Keratinocyte (primary cell): ENCODE measurements at regions not wholly inside any gene's neighbourhood (a gene's known extent, or its start where the extent isn't known, plus 50 kb on each side); places are given as distances from the start of the nearest gene placed in this dataset.

ENCODE experiments used
- DNase-seq: peaks from one replicate; pipeline ENCODE4 v3.0.0-alpha.2; 2011; ENCODE audit warnings: low read depth, missing footprints, low spot score
- FAIRE-seq: peaks from 2 replicates; lab custom pipeline; 2011; peaks lifted over from hg19 to GRCh38; lab: Jason Lieb, UNC
- H2AFZ ChIP-seq: 2 replicates; pipeline ENCODE4 v1.6.0; 2012; ENCODE audit warnings: low read length, control low read depth, inconsistent platforms; ENCODE audit not compliant: control insufficient read depth
- H3K27ac ChIP-seq: 2 replicates; pipeline ENCODE4 v1.5.1; 2011; ENCODE audit warnings: low read length; ENCODE audit not compliant: control insufficient read depth, insufficient read depth
- H3K27me3 ChIP-seq: 3 replicates; pipeline ENCODE4 v1.6.0; 2011; ENCODE audit warnings: low read length; ENCODE audit not compliant: control insufficient read depth, insufficient read depth; ENCODE audit errors: extremely low read depth
- H3K36me3 ChIP-seq, 2 experiments: 2 replicates in 1 of 2; 3 replicates in 1 of 2; pipeline ENCODE4 v1.5.1; 2011; ENCODE audit warnings: low read length in 2 of 2, mild to moderate bottlenecking in 1 of 2; ENCODE audit not compliant: control insufficient read depth in 2 of 2, insufficient read depth in 2 of 2; ENCODE audit errors: extremely low read depth in 1 of 2
- H3K4me1 ChIP-seq: 3 replicates; pipeline ENCODE4 v1.5.1; 2011; ENCODE audit warnings: low read length; ENCODE audit not compliant: control insufficient read depth, insufficient read depth; ENCODE audit errors: extremely low read depth
- H3K4me2 ChIP-seq: 3 replicates; pipeline ENCODE4 v1.6.0; 2011; ENCODE audit warnings: low read depth, low read length; ENCODE audit not compliant: control insufficient read depth, insufficient read depth; ENCODE audit errors: extremely low read depth
- H3K4me3 ChIP-seq, 3 experiments: fragments of 200-600 bp in 1 of 3; sonication (generic) in 1 of 3; 2 replicates in 2 of 3; 3 replicates in 1 of 3; pipeline ENCODE4 v1.5.1; 2011 to 2016; ENCODE audit warnings: low read length in 3 of 3, mild to moderate bottlenecking in 3 of 3, control low read depth in 2 of 3, inconsistent platforms in 1 of 3, low read depth in 1 of 3, mixed read lengths in 1 of 3, mixed run types in 1 of 3, moderate library complexity in 1 of 3; ENCODE audit not compliant: control insufficient read depth in 2 of 3, insufficient read depth in 2 of 3; ENCODE audit errors: extremely low read depth in 1 of 3
- H3K79me2 ChIP-seq: 2 replicates; pipeline ENCODE4 v1.6.0; 2012; ENCODE audit warnings: low read length; ENCODE audit not compliant: control insufficient read depth, insufficient read depth
- H3K9ac ChIP-seq: 3 replicates; pipeline ENCODE4 v1.6.0; 2011; ENCODE audit warnings: low read length; ENCODE audit not compliant: control insufficient read depth, insufficient read depth; ENCODE audit errors: extremely low read depth
- H3K9me1 ChIP-seq: 3 replicates; pipeline ENCODE4 v1.6.0; 2011; ENCODE audit warnings: low read length; ENCODE audit not compliant: control insufficient read depth, insufficient read depth; ENCODE audit errors: extremely low read depth
- H3K9me3 ChIP-seq: 2 replicates; pipeline ENCODE4 v1.5.1; 2012; ENCODE audit warnings: low read depth, low read length; ENCODE audit not compliant: control insufficient read depth
- H4K20me1 ChIP-seq: 3 replicates; pipeline ENCODE4 v1.6.0; 2011; ENCODE audit warnings: low read length; ENCODE audit not compliant: control insufficient read depth, insufficient read depth; ENCODE audit errors: extremely low read depth
- EZH2 ChIP-seq: IDR thresholded peaks from one replicate; pipeline ENCODE4 v1.6.1; 2012; ENCODE audit warnings: inconsistent platforms, mild to moderate bottlenecking, low read length, moderate library complexity
- dilution Hi-C: fragments of 300-500 bp; cut with MboI; formaldehyde crosslinking; loops from one replicate; pipeline ENCODE4 v1.7.0; 2020; ENCODE audit warnings: low sequenced_read_pairs; ENCODE audit not compliant: extremely low pct_ligation_motif_present
- TF ChIP-seq, protein P1 (sequence below), 3 experiments: IDR thresholded peaks in 1 of 3; conservative IDR thresholded peaks in 1 of 3; optimal IDR thresholded peaks in 1 of 3; 2 replicates in 2 of 3; 3 replicates in 1 of 3; pipeline versions ENCODE3 to v1.5.1; 2011; ENCODE audit warnings: low read length in 3 of 3, mild to moderate bottlenecking in 3 of 3, moderate library complexity in 2 of 3, control low read depth in 1 of 3, inconsistent platforms in 1 of 3; ENCODE audit not compliant: insufficient read depth in 2 of 3; ENCODE audit errors: extremely low read depth in 1 of 3

DNA sequence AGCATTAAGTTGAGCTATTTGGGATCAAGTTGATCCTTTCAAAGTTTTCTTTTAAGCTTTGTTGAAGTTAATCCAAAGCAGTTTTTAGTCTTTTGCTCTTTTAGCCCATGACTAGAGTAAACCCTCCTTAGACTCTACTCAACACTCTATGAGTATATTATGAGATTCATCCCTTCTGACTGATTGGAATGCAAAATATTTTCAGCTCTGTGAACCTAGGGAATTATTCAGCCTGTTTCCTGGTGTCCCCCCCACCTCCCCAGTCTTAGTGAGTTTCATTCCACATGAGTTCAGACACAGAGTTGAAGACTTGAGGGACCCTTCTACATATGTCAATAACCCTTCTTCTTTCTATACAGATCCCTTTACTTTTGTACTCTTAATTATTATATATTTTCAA is 413.7 kb downstream of the RFPL4B start:
- Histone ChIP-seq H3K4me2 (no peak overlapping the region), H3K36me3 (no peaks in the 10 kb centered on the region), H3K79me2 (no peaks in the 10 kb centered on the region), H3K9me3 (no peaks in the 10 kb centered on the region), H2AFZ (no peak overlapping the region), H3K9ac (no peak overlapping the region), H3K4me3 (no peak overlapping the region), H4K20me1 (no peaks in the 10 kb centered on the region), H3K4me1 (no peaks in the 10 kb centered on the region), H3K27me3 (no peaks in the 10 kb centered on the region), H3K27ac (no peak overlapping the region), H3K9me1 (no peaks in the 10 kb centered on the region)
- DNase-seq (no peak), FAIRE-seq (no peak)
- dilution Hi-C loops, result no loop called here
- TF ChIP-seq EZH2, result no peak
- TF ChIP-seq, protein P1, sequence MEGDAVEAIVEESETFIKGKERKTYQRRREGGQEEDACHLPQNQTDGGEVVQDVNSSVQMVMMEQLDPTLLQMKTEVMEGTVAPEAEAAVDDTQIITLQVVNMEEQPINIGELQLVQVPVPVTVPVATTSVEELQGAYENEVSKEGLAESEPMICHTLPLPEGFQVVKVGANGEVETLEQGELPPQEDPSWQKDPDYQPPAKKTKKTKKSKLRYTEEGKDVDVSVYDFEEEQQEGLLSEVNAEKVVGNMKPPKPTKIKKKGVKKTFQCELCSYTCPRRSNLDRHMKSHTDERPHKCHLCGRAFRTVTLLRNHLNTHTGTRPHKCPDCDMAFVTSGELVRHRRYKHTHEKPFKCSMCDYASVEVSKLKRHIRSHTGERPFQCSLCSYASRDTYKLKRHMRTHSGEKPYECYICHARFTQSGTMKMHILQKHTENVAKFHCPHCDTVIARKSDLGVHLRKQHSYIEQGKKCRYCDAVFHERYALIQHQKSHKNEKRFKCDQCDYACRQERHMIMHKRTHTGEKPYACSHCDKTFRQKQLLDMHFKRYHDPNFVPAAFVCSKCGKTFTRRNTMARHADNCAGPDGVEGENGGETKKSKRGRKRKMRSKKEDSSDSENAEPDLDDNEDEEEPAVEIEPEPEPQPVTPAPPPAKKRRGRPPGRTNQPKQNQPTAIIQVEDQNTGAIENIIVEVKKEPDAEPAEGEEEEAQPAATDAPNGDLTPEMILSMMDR (optimal IDR thresholded peaks at IDR 0.05 in 1 of 3, IDR thresholded peaks at IDR 0.05 in 1 of 3, conservative IDR thresholded peaks at IDR 0.05 in 1 of 3; ENCODE audit: extremely low read depth in 1 of 3, insufficient read depth in 2 of 3, low read length in 3 of 3), result no peak

DNA sequence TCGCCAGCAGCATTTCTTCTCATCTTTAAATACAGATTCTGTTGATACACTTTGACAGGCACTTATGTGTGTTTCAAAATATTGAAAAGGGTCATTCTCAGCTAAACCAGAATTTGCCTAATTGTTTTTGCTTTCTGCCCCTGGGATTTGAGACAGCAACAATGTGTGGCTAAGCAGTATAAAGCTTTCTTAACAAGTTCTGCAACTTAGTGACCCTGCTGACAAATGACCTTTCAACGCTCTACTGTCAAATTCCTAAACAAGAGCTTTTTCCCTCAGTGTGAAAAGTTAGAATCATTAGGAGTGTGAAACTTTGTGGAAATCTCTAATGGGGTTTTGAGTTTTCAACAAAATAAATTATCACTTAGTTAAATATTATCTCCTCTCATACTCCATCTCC is 414.6 kb downstream of the RFPL4B start:
- Histone ChIP-seq H3K4me3 (no peak overlapping the region), H3K36me3 (no peaks in the 10 kb centered on the region), H3K9me1 (no peaks in the 10 kb centered on the region), H3K9me3 (no peaks in the 10 kb centered on the region), H4K20me1 (no peaks in the 10 kb centered on the region), H3K27me3 (no peaks in the 10 kb centered on the region), H3K9ac (no peak overlapping the region), H3K27ac (no peak overlapping the region), H2AFZ (no peak overlapping the region), H3K4me2 (no peak overlapping the region), H3K4me1 (no peaks in the 10 kb centered on the region), H3K79me2 (no peaks in the 10 kb centered on the region)
- no peak for DNase-seq
- no peak for FAIRE-seq
- dilution Hi-C loops, result no loop called here
- TF ChIP-seq, protein P1 (optimal IDR thresholded peaks at IDR 0.05 in 1 of 3, IDR thresholded peaks at IDR 0.05 in 1 of 3, conservative IDR thresholded peaks at IDR 0.05 in 1 of 3; ENCODE audit: extremely low read depth in 1 of 3, insufficient read depth in 2 of 3, low read length in 3 of 3), result no peak
- no peak for TF ChIP-seq EZH2
